CD4-positive, alpha-beta T cell treated with Interleukin-12 subunit alpha and Interleukin-12 subunit beta, for 1 hour (primary cell): ENCODE measurements at regions not wholly inside any gene's neighbourhood (a gene's known extent, or its start where the extent isn't known, plus 50 kb on each side); places are given as distances from the start of the nearest gene placed in this dataset.

Experiments used
- DNase-seq: peaks from one replicate; pipeline ENCODE4 v3.0.0-alpha.2; 2020

DNA sequence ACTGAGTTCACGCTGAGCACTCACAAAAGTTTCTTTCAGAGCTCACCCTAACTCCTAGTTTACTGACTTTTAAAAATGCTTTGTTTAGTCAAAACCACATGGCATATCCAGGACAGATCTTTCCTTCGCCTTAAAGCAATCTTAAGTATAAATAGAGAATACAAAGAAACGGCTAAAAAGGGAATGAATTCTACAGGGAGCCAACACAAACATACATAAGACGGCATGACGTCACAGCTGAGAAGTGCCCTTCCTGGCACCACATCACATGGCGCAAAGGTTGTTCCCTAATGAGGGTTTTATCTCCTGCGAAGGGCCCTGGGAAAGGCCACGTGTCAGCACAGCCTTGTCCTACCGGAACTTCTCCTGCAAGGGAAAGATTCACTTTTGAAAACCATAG lies 141.3 kb downstream of the IRX1 start:
- no peak for DNase-seq

DNA sequence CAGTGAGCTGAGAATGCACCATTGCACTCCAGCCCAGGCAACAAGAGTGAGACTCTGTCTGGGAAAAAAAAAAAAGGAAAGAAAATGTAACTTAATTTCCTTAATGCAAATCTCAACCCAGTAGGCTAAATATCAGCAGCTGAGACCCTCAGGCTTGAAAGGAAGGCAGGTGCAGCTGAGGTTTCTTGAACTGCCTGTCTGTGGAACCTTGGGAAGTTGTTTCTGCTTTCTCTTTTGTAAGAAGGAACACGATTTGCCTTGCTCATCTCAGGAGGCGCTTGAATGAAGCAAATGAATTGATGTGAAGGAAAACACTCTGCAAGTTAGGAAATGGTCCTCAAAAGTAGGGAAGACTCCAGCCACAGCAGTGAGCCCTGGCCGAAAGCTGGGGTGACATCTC lies 143.3 kb downstream of the IRX1 start:
- no peak for DNase-seq

DNA sequence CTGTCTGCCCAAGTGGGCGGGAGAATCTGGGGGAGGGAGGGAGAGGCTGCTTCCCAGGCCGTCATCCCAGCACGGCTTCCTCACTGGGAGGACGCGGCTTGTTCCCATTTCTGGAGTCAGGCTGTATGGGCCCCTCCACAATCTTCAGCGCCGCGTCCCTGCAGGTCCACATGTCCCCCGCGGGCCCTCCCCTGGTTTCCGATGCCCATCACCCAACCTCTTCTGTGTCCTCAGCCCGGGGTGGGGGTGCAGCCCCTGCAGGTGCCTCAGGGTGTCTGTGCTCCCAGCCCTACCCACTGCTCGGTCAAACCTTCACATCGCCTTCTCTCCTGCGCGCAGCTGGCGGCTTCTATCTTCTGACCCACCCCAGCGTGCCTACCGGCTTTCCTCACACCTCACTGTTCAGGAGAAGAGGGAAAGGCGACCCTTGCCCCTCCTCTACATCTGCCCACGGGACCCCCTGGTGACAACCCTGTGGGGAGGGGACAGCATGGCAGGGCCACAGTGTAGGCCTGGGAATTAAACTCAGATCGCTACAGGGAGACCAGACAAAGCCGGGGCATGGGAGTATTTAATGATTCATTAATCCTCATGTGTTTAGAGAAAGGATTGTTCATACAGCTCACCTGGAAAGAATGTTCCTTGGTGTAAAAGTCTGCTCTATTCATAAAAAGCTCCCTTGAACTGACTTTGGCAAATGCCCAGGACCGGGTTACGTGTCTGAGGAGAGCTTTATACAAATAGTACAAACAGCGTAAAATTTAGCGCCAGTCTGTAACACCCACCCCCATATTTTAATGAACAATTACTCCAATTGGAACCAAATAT lies 145.1 kb downstream of the IRX1 start:
- no peak for DNase-seq

DNA sequence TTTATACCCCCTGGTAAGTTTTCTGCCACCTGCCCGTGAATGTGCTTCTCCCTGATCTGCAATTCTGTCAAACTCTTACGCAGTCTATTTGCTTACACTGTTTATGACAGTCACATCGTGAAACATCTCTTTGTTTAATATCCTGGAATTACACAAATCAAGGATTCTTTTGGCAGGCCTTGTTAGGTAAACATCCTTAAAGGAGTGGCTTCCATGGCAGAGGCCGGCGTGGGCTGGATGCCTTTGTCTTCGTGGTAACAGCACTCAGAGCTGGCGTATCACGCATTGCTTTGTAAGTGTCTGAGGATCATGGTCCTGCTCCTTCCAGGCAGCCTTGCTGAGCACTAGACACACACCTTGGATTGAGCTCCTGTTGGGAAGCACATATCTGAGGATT lies 145.7 kb downstream of the IRX1 start:
- DNase-seq: no peak

- no peak for DNase-seq
Observed at GRCh38 chr5:3742750-3743149, 147.1 kb downstream of the IRX1 start.

GRCh38 chr5:3751846-3752245 lies 156.2 kb downstream of the IRX1 start:
- no peak for DNase-seq

DNA sequence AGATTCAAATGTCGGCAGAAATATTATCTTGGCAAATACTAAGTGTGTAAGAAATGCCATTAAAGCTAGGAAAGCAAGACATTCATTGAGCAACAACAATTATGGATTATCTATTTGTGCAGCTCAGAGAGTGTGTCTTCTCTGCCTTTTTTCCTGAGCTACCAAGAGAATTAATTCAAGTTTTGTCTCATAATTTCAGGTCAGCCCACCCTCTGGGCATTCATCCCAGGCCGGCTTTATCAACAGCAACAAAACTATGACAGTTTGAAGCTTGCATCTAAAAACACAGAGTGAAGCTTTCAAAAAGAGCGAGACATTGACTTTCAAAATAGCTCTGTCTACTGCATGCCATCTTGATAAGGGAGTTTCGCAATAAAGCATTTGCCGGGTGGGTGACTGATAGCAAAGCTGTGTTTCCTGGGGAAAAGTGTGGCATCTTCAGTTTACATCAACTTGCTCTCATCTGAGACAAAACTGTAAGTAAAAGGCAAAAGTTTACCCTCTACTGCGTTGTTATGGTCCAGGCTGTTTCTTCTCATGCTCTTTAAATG lies 182.4 kb downstream of the IRX1 start:
- no peak for DNase-seq

GRCh38 chr5:3778945-3779344 lies 183.3 kb downstream of the IRX1 start:
- DNase-seq: no peak

GRCh38 chr5:3780278-3780677 lies 184.6 kb downstream of the IRX1 start:
- DNase-seq: no peak

DNA sequence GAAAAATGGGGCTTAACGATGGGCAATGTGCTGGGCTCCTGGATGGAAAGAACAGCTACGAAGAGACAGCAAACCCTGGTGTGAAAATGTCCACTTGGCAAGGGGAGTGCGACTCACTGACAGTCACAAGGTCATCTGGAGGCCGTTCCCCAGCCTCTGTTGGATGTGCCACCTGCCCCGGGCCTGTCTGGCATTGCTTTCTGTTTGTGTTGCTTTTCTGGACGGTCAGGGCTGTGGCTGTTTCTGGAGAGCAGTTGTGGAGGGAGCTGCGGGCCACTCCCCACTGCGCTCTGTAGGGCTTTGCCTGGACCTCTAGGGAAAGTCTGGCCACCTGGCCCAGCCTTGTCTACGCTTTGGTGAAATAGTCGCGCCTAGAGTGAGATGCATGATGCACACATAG lies 185.3 kb downstream of the IRX1 start:
- DNase-seq: no peak

GRCh38 chr5:3784854-3785253 lies 189.2 kb downstream of the IRX1 start:
- no peak for DNase-seq

DNA sequence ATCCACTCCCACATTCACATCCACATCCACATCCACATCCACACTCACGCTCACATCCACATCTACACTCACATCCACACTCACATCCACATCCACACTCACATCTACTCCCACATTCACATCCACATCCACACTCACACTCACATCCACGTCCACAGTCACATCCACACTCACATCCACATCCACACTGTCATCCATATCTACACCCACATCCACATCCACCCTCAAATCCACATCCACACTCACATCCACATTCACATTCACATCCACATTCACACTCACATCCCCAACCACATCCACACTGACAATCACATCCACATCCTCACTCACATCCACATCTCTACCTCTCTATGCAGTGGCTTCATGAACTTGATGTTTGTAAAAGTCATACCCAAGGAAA lies 190.5 kb downstream of the IRX1 start:
- no peak for DNase-seq

DNA sequence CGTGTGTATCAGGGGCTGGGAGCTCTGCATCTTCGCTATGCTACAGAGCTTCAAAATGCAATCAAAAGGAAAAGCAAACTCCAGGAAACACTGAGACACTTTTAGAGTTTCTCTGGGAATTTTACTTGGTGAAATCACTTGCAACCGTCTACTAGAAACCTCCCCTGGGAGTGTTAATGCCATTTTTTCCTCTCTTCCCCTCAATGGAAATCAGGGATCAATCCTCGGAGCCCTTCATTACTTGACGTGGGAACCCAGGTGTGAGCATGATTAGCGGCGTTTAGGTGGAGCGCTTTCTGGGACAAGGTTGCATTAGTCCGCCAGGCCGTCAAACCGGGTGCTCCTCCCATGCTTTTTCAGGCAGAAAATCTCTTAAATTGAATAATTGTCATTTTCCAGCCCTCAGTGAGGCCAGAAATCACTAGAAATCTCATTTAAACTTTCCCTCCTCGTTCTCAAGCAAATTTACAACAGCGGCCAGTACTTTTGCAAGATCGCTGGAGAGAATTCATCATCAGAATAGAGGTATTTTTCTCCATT lies 191.3 kb downstream of the IRX1 start:
- DNase-seq: no peak

GRCh38 chr5:3787604-3788003 lies 192.0 kb downstream of the IRX1 start:
- no peak for DNase-seq

DNA sequence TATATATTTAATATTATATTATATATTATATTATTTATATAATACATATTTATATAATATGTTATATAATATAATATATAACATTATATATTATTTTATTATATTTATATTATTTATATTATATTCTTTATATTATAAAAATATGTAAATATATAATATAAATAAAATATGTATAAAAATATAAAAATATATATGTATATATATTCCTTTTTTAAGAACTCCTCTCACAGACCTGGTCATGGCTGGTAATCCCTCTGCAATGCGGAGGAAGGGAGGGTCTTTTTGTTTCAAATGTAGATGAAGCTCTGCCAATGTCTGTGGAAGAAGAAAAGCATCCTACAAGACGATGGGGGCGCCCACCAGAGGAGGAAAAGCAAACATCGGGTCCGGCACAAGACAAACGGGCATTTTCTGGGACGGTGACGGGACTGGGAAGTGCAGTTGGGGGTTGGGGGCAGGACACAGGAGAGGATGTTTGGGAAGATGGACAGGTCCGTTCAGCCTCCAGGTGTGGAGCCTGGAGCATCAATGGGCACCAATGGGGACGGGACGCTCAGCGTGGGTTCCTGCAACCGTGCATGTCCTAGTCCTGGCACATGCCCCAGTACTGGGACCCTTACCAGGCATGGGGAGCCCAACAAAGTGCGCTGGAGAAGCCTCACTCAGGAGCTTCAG lies 194.0 kb downstream of the IRX1 start:
- no peak for DNase-seq

DNA sequence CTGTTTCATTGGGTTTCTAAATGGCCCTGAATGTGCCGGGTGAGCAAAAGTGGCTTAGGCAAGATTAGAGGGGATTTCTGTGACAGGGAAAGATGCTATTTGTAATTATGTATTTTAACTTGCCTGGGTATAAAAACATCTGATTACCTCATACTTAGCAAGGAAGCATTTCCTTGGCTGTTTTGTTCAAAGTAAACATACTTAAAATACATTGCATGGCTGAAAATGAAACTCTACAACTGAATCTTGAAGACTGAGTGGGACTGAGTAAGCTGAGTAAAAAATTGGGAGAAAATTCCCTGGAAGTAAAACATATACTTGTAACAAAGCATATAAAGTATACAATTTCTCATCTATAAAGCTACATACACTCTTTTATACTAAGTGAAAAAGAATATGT lies 197.5 kb downstream of the IRX1 start:
- no peak for DNase-seq

- DNase-seq: no peak
Observed at GRCh38 chr5:3794611-3795010, 199.0 kb downstream of the IRX1 start.

- no peak for DNase-seq
Observed at GRCh38 chr5:3796736-3797135, 201.1 kb downstream of the IRX1 start.

DNA sequence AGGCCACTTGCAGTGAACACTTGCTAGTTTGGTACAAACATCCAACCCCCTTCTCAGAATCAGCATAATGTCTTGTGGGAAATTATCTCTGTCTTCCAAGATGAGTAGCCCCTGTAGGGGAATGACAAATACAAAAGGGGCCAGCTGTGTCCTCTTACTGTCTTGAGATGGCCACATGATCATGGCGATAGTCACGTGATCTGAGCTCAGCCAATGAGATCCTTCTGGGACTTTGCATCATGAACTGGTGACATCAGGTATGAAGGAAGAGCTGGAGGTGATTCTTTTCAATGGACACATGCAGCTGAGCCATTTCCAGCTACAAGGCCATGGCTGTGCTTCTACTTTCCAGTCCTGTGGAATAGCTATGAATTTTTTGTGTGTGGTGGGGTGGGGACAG lies 206.3 kb downstream of the IRX1 start:
- DNase-seq: no peak

- DNase-seq: no peak
Observed at GRCh38 chr5:3809455-3809854, 213.8 kb downstream of the IRX1 start.

GRCh38 chr5:3811116-3811515 lies 215.5 kb downstream of the IRX1 start:
- DNase-seq: no peak

DNA sequence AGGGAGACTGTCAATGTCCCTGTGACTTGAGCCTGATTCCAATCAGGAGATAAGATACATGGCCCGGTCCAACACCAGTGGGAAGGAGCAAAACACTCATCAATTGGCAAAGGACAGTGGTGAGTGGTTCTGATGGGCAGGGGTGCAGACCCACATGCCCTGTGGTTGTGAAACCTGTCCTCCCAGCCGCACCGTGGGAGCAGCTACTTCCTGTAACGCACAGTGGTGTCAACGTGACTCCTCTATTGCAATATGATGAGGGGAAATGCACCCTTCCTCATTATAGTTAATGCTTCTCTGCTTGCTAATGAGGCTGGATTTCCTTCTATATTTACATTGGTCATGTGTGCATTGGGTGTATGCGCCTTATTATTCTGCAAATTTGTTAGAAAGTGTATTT lies 223.0 kb downstream of the IRX1 start:
- no peak for DNase-seq

GRCh38 chr5:3825531-3826451 lies 230.2 kb downstream of the IRX1 start:
- DNase-seq: no peak
